NCI-H2029 (cell line): ENCODE measurements at regions not wholly inside any gene's neighbourhood (a gene's known extent, or its start where the extent isn't known, plus 50 kb on each side); places are given as distances from the start of the nearest gene placed in this dataset.

ENCODE experiments used
- DNase-seq: peaks from one replicate; lab custom pipeline; 2025; lab: John Stamatoyannopoulos, UW

DNA sequence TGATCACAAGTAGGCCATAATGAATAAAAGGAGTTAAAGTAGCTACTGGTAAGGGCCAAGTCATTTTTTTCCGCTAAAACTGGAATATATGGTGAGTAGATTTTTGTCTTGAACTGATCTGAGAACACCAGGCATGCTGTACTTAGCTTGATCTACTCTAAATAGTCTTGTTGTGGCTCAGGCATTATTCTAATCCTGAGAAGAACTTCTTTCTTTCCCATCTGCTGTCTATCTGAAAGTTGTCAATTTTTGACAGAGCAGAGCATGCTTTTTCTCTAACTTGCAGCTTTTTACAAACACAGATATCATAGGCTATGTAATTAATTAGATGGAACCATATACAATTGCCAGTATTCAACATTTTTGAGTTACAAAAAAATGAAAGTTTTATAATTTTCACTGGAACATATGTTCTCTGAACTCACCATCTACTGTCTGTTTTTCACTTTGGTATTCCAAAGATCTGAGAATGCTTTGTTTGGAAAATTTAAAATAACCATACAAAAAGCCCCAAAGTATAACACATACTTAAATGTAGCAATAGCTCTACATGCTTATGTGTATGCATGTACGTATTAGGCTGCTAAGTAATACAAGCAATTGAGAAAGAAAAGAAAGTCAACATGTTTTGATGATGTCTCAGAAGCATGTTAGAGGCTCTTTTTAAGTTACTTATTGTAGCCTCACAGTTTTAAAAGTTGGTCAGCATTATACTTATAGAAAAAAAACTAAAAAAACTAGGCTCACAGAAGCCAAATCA, 542.7 kb upstream of the LUZP2 start:
- no peak for DNase-seq

DNA sequence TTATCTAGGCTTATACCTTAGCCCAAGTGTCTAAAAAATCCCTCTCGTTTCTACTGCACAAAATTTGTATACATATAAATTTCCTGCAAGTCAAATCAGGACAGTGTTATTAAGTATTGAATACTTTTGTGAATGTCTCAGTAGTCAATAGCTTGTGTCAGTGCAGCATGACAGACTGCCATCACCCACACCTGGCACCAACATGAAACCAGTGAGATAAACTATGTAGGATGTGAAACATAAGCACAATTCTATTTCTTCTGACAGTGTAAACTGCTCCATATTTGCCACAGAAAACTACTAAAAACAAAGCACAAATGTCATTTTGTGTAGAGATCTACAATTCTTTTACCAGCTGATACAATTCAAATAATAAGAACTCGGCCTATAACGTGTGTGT, 542.1 kb upstream of the LUZP2 start:
- DNase-seq, result no peak

DNA sequence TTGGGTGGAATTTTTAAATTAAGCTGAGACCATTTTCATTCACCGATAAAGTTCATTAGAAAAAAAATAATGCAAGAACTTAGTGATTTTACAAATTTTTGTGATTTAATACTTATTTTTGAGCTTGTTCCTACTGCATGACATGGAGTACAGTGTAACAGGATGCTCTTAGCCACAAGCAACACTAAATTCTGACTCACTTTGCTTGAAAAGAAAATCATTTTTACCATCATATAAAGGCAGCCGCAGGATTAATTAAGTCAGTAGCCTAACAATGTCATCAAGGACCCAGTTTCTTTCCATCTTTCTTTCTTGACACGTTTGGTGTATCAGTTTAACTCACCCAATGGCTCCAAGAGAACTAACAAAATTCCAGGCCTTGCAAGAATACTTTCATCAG, 540.3 kb upstream of the LUZP2 start:
- DNase-seq, result no peak

DNA sequence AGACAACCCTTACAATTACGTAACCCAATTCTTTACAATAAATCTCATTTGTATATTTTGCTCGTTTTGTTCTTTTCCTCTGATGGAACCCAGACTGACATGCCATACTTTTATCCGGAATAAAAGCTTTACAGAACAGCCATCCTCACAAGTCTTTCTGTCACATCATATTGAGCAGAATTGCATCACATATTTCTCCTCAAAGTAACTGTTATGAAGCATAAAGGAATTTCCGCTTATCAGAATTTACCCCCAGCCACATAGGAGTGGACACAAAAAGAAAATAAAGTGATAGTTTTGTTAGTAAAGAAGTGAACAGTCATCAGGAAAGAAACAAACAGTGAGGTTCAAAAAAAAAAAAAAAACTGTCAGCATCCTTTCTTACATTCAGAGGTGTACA, 539.5 kb upstream of the LUZP2 start:
- DNase-seq, result no peak

DNA sequence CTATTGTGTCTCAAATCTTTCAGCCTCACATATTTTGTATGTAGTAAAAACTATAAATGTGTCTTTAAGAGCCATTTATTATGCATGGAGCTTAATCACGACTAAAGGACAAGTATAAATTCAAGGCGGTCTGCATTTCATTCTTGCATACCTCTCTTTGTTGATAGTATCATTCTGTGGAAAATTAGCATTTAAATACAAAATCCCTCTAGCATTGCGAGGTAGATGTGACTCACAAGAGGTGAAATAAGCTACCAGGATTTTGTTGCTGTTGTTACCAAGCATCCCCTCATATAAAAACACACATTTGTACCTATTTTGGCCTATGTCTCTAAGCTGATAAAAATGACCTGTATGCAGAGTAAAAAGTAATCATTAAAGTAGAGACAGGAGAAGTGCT, 537.4 kb upstream of the LUZP2 start:
- no peak for DNase-seq

DNA sequence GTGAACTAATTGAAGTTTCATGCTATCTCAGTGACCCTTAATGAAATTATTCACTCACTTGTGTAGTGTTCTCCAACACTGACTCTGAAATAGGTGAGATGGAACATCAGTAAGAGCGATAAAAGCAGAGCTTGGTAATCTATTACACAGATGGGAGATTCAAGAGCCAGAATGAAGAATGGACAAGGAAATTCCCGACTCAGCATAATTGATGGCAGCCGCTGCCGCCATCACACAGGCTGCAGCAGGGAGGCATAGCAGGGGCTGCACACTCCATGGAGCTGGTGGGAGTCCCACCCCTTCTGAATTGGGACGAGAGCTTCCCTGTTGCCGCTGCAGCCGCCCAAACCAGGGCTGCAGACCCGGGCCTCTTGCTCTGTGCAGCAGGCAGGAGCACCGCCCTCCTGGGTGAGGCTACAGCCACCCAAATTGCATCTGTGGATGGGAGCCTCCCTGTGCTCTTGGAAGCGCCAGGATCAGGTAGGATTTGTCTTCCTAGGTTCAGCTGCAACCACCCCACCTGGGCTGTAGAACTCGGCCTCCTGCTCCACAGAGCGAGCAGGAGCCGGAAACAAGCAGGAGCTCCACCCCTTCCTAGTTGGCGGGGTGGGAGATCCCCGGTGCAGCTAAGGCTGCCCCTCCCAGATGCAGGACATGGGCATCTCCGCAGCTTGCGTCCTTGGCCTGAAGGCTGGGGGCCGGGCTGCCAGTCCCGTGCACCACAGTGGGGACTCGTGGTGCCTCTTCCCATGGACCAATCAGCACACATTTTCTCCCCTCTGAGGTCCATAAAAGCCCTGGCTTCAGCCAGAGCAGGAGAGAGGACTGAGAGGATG, 535.1 kb upstream of the LUZP2 start:
- DNase-seq, result no peak

DNA sequence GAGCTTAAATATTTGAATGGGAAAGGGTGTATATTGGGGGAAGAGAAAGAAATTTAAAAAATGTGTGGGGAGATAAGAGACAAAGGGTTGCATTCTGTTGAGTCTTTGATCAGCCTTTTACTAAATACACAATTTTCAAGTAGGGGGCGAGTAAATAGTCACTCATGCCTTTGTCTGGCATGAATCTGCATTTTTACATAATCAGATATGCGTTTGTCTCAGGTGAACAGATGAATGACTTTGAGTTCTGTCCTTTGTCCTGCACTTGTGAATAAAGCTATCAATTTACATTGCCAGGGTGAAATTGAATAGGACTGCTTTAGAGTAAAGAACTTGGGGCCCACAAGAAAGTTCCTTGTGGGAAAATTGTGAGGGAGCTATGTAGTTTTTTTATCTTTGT, 523.6 kb upstream of the LUZP2 start:
- no peak for DNase-seq

DNA sequence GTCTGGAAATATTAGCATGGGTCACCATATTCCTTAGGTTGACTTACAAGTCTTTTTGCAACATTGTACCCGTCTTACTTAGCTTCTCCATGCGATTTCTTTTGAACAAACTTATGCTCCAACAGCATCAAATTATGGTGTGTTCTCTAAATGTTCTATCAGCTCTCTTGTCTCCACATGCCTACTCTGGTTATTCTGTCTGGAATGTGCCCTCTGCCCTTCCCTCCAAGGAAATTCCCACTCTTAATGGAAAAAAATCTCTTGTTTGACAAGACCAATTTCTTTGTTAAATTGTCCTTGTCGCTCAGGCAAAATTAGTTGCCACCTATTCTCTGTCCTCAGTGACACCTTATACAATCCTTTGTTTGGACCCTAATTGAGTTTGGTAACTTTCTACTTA, 522.8 kb upstream of the LUZP2 start:
- no peak for DNase-seq

DNA sequence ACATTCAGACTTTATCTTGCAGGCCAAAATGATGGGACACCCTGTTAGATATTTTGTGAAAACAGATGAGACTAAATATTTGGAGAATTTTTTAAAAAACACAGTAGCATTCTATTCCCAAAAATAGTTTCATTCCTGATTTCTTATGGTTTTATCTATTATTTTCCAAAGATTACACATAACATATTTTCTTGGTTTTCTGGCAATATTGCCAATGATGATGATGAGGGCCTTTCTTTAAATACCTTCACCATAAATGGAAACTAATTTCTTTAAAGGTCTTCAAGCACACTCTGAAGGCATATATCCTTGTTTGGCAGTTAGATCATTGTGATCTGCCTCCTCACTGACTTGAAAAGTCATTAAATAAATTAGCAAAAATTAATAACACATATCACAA, 522.3 kb upstream of the LUZP2 start:
- no peak for DNase-seq

DNA sequence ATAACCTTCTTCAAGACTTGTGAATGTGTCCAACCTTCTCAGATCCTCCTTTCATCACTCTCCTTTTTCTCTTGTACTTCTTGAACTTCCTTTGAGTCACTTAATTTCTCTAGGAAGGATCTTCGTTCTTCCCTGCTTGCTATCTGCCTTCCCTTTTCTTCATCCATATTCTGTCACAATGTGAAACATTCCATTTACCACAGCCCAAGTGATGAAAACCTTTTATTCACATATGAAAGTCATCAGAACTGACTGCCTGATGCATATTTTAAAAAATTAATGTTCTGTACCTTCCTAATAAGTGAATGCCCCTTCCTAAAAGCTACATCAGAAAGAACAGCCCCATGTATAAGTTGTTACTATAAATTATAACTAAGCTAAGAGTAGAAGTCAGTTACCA, 520.4 kb upstream of the LUZP2 start:
- no peak for DNase-seq

DNA sequence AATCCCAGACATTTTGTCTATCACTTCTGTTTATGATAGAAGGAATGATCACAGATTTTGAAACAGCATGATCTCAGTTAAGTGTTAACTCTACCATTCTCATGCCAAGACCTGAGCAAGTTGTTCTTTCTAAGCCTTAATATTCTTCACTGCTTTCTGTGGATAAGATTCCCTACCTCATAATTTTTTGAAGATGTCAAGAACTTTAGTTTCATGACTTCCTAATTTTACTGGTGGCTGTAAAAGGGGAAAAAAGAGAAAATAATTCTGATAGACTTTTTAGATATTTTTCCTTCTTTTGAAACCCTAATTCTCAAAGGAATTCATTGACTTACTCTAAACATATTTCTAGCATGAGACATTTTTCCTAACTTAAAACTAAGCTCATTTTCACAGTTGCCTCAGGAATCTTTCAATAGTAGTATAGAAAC, 520.0 kb upstream of the LUZP2 start:
- no peak for DNase-seq

DNA sequence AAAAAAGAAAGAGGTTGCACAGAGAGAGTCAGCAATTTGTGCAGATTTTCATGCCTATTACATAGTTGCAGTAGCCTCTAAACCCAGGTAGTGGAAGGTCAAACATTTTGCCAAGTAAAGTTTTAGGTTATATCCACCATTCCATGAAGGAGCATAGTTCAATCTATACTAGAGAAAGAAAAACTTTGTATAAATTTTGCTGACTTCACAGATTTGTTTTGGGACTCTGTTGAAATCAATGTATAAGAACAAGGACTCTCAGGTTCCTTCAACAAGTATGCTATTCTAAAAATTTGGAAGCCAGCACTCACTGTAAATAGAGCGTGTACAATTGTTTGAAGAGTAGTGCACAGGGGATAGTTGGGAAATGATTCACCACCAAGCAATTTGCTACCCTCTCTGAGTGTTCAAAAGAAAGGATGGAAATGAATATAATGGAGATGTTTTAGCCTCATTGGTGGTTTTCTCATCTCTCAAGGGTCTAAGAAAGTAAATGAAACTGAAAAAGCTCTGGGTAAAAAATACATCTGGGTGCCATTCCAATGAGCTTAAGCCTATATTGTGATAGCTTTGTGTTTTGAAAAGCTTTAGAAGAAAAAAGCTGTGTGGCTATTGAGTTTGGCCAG, 508.4 kb upstream of the LUZP2 start:
- DNase-seq, result no peak

DNA sequence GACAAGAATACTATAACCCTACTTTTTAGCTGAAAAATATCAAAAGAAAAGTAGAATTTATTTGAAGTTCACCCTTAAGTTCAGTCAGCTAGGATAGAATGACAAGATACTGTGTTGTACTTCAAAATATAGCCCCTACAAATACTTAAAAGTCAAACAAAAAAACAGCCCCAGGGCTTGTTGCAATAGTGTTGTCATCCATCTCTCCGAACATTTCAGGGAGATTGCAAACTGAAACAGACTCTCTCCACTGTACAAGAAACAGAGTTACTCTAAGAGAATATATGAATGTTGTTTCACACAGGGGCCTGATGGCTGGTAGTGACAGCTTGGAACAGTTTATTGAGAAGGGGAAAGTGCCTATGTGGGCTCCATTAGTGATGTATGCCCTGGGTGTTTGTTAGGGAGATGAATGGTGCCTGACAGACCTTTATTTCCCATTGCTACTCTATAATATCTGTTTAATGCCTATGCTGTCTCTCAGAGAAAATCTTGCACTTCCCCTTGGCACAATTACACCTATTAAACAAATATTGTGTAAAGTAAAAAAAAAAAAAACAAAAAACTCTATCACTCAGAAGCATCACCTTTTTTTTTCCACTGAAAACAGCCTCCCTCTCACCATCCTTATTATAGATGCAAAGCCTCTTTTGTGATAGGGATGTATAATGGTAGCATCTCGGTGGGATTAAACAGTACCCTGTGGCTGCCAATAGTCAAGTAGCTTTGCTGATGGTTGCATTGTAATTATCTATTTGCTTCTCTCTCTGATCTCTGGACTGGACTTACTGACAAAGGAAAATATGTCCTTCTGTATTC, 506.3 kb upstream of the LUZP2 start:
- DNase-seq, result no peak

DNA sequence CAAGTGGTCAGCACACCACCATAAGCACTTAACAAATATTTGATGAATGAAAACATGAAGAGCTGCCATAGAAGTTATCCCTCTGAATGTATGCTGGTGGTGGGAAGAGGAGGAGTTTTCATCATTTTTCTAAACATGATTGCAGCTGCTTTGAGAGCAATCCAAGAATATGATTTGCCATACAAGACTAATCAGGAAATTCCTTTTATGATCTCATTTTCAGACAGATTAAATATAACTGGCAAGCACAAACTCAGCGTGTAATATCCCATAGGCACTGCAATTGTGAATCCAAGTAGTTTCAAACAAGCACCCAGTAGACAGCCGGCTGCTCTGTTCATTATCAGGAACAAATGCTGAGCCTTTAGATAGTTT, 505.7 kb upstream of the LUZP2 start:
- DNase-seq, result no peak

DNA sequence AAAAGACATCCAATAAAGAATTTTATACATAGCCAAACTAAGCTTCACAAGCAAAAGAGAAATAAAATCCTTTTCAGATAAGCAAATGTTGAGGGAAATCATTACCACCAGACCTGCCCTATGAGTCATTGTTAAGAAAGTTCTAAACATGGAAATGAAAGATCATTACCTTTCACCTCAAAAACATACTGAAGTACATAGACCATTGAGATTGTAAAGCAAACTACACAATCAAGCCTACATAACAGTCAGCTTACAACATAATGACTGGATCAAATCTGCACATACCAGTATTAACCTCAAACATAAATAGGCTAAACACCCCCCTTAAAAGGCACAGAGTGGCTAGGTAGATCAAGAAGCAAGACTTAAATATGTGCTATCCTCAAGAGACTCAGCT, 501.0 kb upstream of the LUZP2 start:
- DNase-seq, result no peak

DNA sequence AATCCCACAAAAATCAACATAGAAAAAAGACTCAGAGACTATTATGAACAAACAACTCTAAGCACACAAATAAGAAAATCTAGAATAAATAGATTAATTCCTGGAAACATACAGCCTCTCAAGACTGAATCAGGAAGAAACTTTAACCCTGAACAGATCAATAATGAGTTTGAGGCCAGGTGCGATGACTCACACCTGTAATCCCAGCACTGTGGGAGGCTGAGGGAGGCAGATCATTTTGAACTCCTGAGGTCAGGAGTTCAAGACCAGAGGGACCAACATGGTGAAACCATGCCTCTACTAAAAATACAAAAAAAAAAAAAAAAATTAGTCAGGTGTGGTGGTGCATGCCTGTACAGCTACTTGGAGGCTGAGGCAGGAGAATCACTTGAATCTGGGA, 499.5 kb upstream of the LUZP2 start:
- no peak for DNase-seq

DNA sequence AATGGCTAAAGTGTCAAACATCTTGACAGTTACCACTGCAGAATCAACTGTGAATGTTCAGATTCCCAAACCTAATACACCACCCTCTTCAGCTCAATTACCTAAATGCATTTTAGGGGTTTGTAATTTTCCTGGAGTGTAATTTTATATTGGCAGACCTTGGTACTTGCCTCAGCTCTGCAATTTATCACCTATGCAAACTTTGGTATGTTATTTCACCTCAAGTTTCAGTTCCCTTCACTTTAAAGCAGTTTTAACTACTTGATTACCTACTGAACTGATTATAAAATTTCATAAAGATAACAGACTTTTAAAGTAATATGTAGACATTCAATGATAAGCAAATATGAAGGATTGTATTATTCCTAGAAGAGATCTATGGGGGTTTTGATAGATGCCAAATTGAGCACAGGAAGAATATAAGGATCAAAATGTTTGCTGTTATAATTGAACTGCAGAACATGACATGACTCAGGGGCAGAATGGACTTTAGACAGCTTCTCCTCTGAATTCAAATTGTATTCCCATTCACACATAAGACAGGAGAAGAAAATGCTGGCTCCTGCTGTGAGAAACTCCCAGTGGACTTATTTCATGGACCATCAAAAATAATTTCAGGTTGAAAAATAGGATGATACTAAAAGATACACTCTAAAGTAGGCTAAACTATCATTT, 491.5 kb upstream of the LUZP2 start:
- DNase-seq, result no peak

DNA sequence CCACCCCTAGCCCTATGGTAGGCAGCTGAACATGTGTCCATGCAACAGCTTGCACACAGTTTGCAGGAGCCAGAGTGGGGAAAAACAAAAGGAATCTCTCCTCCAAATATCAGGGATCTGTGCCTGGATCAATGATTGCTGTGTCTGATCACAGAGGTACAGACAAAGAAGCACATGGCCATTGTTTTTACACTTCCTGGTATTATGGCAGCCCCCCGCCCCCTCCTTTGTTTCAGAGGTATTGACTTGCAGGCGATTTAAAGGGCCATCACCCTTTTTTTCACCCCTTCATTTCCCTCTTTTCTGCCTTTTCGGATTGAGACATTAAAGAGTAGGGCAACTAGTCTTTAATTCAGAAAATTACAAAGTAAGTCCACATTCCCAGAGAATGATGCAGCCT, 453.0 kb upstream of the LUZP2 start:
- no peak for DNase-seq

DNA sequence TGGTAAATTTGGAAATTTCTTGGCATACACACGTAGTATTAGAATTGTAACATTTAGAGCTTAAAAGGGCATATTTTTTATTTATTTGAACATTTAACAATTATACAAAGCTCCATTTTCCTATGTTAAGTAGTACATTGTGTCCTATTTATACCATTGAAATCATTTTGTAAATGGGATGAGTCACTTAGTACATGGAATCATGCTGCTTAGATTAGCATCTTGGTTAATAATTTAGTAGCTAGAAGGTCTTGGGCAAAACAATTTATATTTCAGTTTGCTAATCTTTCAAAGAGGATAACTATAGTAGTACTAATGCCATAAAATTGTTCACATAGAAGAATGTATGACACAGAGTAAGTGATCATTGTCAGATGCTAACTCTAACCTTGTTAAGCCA, 450.1 kb upstream of the LUZP2 start:
- DNase-seq, result no peak

DNA sequence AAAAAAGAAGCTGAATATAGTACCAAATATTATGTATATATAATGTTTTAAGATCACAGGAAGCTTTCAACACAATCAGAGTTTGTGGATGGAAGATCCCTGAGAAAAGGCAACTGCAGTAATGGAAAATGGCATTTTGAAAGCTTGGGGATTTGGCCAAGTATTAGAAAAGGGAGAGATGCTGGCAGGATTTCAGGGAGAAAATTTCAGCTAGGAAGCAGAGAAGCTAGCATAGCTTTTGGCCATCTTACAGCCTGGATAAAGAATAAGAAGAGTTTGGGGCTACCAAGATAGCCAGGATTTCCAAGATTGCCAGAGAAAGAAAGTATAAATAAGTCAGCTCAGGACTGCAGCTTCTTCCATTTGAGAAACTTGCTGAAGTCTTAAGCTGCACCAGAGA, 440.8 kb upstream of the LUZP2 start:
- DNase-seq, result no peak

DNA sequence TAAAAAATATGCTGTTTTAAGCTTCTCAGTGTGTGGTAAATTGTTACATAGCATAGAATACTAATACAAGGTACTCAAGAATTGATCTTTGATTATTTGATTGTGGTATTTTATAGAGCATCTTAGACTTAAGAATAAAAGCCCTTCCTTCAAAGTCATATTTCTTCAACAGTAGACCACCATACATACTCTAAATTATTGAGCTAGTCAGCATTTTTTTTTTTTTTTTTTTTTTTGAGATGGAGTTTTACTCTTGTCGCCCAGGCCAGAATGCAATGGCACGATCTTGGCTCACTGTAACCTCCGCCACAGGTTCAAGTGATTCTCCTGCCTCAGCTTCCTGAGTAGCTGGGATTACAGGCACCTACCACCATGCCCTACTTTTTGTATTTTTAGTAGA, 436.7 kb upstream of the LUZP2 start:
- no peak for DNase-seq
